GM23248 (cell line): ENCODE measurements at regions not wholly inside any gene's neighbourhood (a gene's known extent, or its start where the extent isn't known, plus 50 kb on each side); places are given as distances from the start of the nearest gene placed in this dataset.

Experiments
- EZH2 ChIP-seq: fragments of 200-600 bp; sonication (generic); IDR thresholded peaks from 2 replicates; pipeline ENCODE4 v1.6.1; 2018; ENCODE audit warnings: antibody characterized with exemption, mild to moderate bottlenecking; ENCODE audit not compliant: insufficient read depth, poor library complexity, severe bottlenecking
- EZH2phosphoT487 ChIP-seq: fragments of 200-600 bp; sonication (generic); IDR thresholded peaks from 2 replicates; pipeline ENCODE4 v1.6.1; 2018; ENCODE audit warnings: antibody characterized with exemption, moderate library complexity, mild to moderate bottlenecking, low read depth; ENCODE audit not compliant: insufficient read depth

DNA sequence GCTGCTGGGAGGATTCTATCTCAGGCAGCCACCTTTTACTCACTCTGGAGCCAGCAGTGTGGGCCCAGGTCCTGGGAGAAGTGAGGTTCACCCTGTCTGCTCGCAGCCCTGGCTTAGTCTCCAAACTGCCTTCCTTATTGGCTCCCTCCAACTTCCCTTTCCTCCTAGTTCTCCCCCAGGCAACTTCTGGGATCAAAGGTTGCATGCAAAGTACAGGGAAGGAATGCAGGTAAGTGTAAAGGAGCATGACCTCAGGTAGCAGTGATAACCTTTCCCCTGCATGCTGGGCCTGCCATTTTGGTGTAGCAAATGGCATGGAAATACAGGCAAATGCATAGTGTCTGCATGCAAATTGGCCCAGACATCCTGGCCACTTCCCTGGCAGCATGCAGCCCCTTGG is 53.8 kb upstream of the ARAP3 start:
- TF ChIP-seq EZH2 = no peak
- no peak for TF ChIP-seq EZH2phosphoT487
